ENCODE measurements at regions not wholly inside any gene's neighbourhood (a gene's known extent, or its start where the extent isn't known, plus 50 kb on each side); places are given as distances from the start of the nearest gene placed in this dataset.

DNA sequence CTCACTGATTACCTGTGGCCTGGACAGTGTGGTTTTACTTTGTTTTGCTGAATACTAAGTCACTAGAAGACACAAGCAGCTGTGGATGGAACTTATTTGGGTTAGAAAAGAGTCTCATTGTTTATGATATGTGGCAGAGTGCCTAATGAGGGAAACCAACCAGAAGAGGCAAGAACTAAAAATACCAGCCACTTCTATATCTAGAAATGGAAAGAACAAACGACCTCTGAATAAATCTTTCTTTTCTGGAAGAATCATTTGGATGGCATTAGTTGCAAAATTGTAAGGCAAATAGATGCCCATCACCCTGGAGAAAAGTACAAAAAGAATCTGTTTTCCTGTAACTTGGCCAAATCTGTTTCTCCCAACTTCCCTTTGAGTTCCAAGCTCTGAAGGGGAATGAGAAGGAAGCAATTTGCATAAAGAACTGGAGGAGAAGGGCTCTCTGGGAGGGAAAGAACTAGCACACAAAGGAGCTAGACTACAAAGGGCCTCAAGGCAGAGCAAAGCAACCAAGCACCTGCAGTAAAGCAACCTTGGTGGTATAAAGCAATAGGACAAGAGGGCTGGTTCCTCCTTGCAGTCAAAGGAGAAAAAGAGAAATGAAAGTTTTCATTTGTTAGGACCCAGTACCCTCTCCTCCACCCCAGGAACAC lies 455.4 kb downstream of the CAAP1 start:
- intact Hi-C loops (cut with DNase I), result loop anchor here in 1 of 2 donors (10.0 kb wide), 1 partner anchor 48 kb away; no protein-coding TSS in a partner anchor
- Histone ChIP-seq H3K9me3 (no peaks in the 10 kb centered on the region), H3K27ac (no peak overlapping the region), H3K4me1 (no peaks in the 10 kb centered on the region), H3K4me3 (no peak overlapping the region), H3K27me3 (no peaks in the 10 kb centered on the region), H3K36me3 (peaks cover 0 to 2% of the 10 kb centered on the region in 2 donors)
- ATAC-seq, result no peak
- DNase-seq, result peak in 1 of 4 donors; percentile 1
- TF ChIP-seq, protein P1, sequence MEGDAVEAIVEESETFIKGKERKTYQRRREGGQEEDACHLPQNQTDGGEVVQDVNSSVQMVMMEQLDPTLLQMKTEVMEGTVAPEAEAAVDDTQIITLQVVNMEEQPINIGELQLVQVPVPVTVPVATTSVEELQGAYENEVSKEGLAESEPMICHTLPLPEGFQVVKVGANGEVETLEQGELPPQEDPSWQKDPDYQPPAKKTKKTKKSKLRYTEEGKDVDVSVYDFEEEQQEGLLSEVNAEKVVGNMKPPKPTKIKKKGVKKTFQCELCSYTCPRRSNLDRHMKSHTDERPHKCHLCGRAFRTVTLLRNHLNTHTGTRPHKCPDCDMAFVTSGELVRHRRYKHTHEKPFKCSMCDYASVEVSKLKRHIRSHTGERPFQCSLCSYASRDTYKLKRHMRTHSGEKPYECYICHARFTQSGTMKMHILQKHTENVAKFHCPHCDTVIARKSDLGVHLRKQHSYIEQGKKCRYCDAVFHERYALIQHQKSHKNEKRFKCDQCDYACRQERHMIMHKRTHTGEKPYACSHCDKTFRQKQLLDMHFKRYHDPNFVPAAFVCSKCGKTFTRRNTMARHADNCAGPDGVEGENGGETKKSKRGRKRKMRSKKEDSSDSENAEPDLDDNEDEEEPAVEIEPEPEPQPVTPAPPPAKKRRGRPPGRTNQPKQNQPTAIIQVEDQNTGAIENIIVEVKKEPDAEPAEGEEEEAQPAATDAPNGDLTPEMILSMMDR (IDR thresholded peaks at IDR 0.05), result no peak

DNA sequence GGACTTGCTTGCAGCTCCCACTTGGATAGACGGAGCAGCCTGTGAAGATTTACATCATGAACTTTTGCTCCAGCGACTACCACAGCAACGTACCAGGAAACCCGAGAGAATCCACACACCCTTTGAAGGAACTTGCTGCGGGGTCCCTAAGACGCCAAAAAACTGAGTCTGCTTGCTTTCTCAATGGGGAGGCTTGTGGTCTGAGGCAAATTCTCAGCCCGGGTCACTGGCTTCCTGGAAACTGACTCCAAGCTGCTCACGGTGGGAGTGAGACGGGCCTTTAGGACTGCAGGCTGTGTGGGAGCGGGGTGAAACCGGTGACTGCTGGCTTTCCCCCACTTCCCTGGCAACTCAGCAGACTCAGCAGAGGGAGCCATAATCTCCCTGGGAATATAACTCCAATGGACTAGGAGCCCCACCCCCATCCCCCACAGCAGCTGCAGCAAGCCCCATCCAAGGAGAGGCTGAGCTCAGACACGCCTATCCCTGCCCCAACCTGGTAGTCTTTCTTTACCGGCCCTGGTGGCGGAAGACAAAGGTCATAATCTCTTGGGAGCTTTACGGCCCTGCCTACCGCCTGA lies 466.0 kb downstream of the CAAP1 start:
- Histone ChIP-seq H3K27me3 (no peaks in the 10 kb centered on the region), H3K4me3 (no peak overlapping the region), H3K36me3 (no peaks in the 10 kb centered on the region), H3K9me3 (peaks cover 0 to 3% of the 10 kb centered on the region in 2 donors), H3K27ac (no peak overlapping the region), H3K4me1 (no peaks in the 10 kb centered on the region)
- DNase-seq (peak in 1 of 4 donors; percentile 37), ATAC-seq (no peak)
- TF ChIP-seq, protein P1 (IDR thresholded peaks at IDR 0.05), result no peak
- intact Hi-C loops (cut with DNase I), result no loop called here

DNA sequence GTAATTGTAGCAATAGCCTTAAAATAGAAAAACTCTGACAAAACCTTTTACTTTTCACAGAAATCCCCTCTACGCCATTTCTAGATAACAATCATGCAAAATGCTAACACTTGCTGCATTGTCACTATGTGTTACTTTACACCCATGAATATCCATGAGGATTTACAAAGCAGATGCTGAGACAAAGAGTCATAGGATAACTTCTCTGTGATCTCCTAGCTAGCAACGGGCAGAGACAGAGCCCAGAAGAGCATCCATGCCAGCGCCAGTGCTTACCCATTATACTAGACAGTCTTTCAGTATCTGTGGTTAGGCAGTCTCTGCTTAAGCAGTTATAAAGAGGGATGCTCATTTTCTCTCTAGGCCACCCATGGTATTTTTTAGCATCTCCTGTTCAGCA lies 474.1 kb downstream of the CAAP1 start:
- TF ChIP-seq, protein P1 (IDR thresholded peaks at IDR 0.05), result no peak
- H3K4me3 ChIP-seq, result no peak overlapping the region
- H3K27ac ChIP-seq, result no peak overlapping the region
- H3K27me3 ChIP-seq, result no peaks in the 10 kb centered on the region
- no peaks in the 10 kb centered on the region for H3K4me1 ChIP-seq
- DNase-seq (no peak), ATAC-seq (no peak)
- intact Hi-C loops (cut with DNase I), result no loop called here
- H3K36me3 ChIP-seq, result no peaks in the 10 kb centered on the region
- no peaks in the 10 kb centered on the region for H3K9me3 ChIP-seq

DNA sequence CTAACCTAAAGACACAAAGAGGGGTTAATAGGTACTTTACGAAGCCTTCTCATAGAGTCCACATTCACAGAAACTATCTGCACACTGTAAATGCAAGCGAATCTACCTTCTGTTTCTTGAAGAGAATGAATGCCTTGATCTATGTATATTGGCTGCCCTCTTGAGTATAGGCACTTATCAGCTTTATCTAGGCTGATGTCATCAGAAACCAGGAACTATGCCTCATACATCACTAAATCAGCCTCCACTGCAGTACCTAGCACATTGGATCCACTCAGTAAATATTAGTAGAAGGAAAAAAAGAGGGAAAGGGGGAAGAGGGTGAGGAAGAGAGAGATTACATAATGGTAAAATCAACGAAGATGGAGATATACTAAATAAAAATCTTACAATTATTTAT lies 477.1 kb downstream of the CAAP1 start:
- H3K4me1 ChIP-seq, result no peaks in the 10 kb centered on the region
- H3K9me3 ChIP-seq, result no peaks in the 10 kb centered on the region
- H3K27ac ChIP-seq, result no peak overlapping the region
- H3K4me3 ChIP-seq, result no peak overlapping the region
- no peaks in the 10 kb centered on the region for H3K27me3 ChIP-seq
- TF ChIP-seq, protein P1 (IDR thresholded peaks at IDR 0.05), result no peak
- DNase-seq (no peak), ATAC-seq (no peak)
- intact Hi-C loops (cut with DNase I), result no loop called here
- no peaks in the 10 kb centered on the region for H3K36me3 ChIP-seq

DNA sequence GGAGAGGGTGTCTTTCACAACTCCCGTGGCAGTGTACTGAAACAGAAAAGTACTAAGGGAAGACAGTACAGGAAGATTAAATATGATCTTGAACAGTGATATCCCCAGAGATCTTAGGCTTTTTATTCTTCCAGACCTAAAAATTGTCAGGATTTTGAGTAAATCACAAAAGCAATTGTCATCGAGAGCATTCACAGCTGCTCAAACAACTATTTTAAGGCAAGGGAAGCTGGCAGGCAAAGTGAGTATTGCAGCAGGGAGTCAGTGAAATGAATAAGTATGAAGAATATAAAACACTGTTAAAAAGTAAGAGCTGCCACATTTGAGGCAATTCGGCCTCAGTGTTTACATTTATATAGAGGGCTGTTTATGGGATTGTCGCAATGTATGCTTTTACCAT lies 479.0 kb downstream of the CAAP1 start:
- DNase-seq (peak in 2 of 4 donors; percentile 27 to 31), ATAC-seq (no peak)
- H3K36me3 ChIP-seq, result no peaks in the 10 kb centered on the region
- H3K27ac ChIP-seq, result no peak overlapping the region
- no peaks in the 10 kb centered on the region for H3K9me3 ChIP-seq
- H3K4me1 ChIP-seq, result no peaks in the 10 kb centered on the region
- no peak overlapping the region for H3K4me3 ChIP-seq
- no peaks in the 10 kb centered on the region for H3K27me3 ChIP-seq
- TF ChIP-seq, protein P1 (IDR thresholded peaks at IDR 0.05), result no peak
- intact Hi-C loops (cut with DNase I), result no loop called here
